KOPT-K1 (cell line): ENCODE measurements at regions not wholly inside any gene's neighbourhood (a gene's known extent, or its start where the extent isn't known, plus 50 kb on each side); places are given as distances from the start of the nearest gene placed in this dataset.

ENCODE experiments used
- H3K27ac ChIP-seq: fragments of 200-600 bp; sonication (generic); 2 replicates; pipeline ENCODE4 v1.5.1; 2016; ENCODE audit warnings: antibody characterized with exemption, mild to moderate bottlenecking, low read depth, low read length; ENCODE audit not compliant: poor library complexity, severe bottlenecking
- H3K36me3 ChIP-seq: fragments of 200-600 bp; sonication (generic); 2 replicates; pipeline ENCODE4 v1.5.1; 2017; ENCODE audit warnings: antibody characterized with exemption, mild to moderate bottlenecking, low read length, moderate library complexity; ENCODE audit not compliant: insufficient read depth
- H3K9me3 ChIP-seq: fragments of 200-600 bp; sonication (generic); 2 replicates; pipeline ENCODE4 v1.5.1; 2017; ENCODE audit warnings: antibody characterized with exemption, low read length, mild to moderate bottlenecking; ENCODE audit not compliant: insufficient read depth, poor library complexity, severe bottlenecking

GRCh38 chr6:43945768-43946080 lies 175.7 kb downstream of the VEGFA start:
- peaks cover 34% of the 10 kb centered on the region for H3K9me3 ChIP-seq
- no peaks in the 10 kb centered on the region for H3K36me3 ChIP-seq
- no peak overlapping the region for H3K27ac ChIP-seq

- Histone ChIP-seq H3K27ac (no peak overlapping the region), H3K36me3 (no peaks in the 10 kb centered on the region), H3K9me3 (peaks cover 34% of the 10 kb centered on the region)
Measured at GRCh38 chr6:43944908-43945767, 175.1 kb downstream of the VEGFA start.

GRCh38 chr6:43943781-43944250 lies 173.8 kb downstream of the VEGFA start:
- Histone ChIP-seq H3K9me3 (peaks cover 34% of the 10 kb centered on the region), H3K36me3 (no peaks in the 10 kb centered on the region), H3K27ac (no peak overlapping the region)

- no peak overlapping the region for H3K27ac ChIP-seq
Measured at GRCh38 chr6:43943099-43943766, 173.2 kb downstream of the VEGFA start.

GRCh38 chr6:43942616-43943015 lies 172.6 kb downstream of the VEGFA start:
- Histone ChIP-seq H3K9me3 (peaks cover 34% of the 10 kb centered on the region), H3K36me3 (no peaks in the 10 kb centered on the region), H3K27ac (no peak overlapping the region)

More at GRCh38 chr6:43943099-43943766, 173.2 kb downstream of the VEGFA start:
- peaks cover 34% of the 10 kb centered on the region for H3K9me3 ChIP-seq
- no peaks in the 10 kb centered on the region for H3K36me3 ChIP-seq

GRCh38 chr6:43942011-43942442 lies 172.0 kb downstream of the VEGFA start:
- Histone ChIP-seq H3K27ac (no peak overlapping the region), H3K36me3 (no peaks in the 10 kb centered on the region), H3K9me3 (peaks cover 32% of the 10 kb centered on the region)

- Histone ChIP-seq H3K36me3 (no peaks in the 10 kb centered on the region), H3K27ac (no peak overlapping the region), H3K9me3 (peaks cover 23% of the 10 kb centered on the region)
Measured at GRCh38 chr6:43941174-43941573, 171.2 kb downstream of the VEGFA start.

- no peaks in the 10 kb centered on the region for H3K36me3 ChIP-seq
- H3K9me3 ChIP-seq, result peaks cover 17% of the 10 kb centered on the region
- no peak overlapping the region for H3K27ac ChIP-seq
Measured at GRCh38 chr6:43940393-43941087, 170.5 kb downstream of the VEGFA start.

- peaks cover 12% of the 10 kb centered on the region for H3K9me3 ChIP-seq
- H3K27ac ChIP-seq, result no peak overlapping the region
- no peaks in the 10 kb centered on the region for H3K36me3 ChIP-seq
Measured at GRCh38 chr6:43940071-43940392, 170.0 kb downstream of the VEGFA start.

- no peaks in the 10 kb centered on the region for H3K36me3 ChIP-seq
- H3K27ac ChIP-seq, result no peak overlapping the region
- peaks cover 6% of the 10 kb centered on the region for H3K9me3 ChIP-seq
Measured at GRCh38 chr6:43939281-43940070, 169.5 kb downstream of the VEGFA start.

GRCh38 chr6:43938178-43939105 lies 168.4 kb downstream of the VEGFA start:
- no peaks in the 10 kb centered on the region for H3K36me3 ChIP-seq
- H3K27ac ChIP-seq, result no peak overlapping the region
- no peaks in the 10 kb centered on the region for H3K9me3 ChIP-seq

GRCh38 chr6:43937236-43938177 lies 167.5 kb downstream of the VEGFA start:
- Histone ChIP-seq H3K36me3 (no peaks in the 10 kb centered on the region), H3K27ac (no peak overlapping the region), H3K9me3 (no peaks in the 10 kb centered on the region)

GRCh38 chr6:43936476-43936875 lies 166.5 kb downstream of the VEGFA start:
- H3K36me3 ChIP-seq, result no peaks in the 10 kb centered on the region
- H3K27ac ChIP-seq, result no peak overlapping the region
- H3K9me3 ChIP-seq, result no peaks in the 10 kb centered on the region
